K562 (cell line): ENCODE measurements at regions not wholly inside any gene's neighbourhood (a gene's known extent, or its start where the extent isn't known, plus 50 kb on each side); places are given as distances from the start of the nearest gene placed in this dataset.

Experiments used
- ATAC-seq: fragments of 200-7000 bp; cut with Tn5 transposase; 3 replicates; pipeline ENCODE4 v1.9.1; 2020; ENCODE audit warnings: moderate library complexity
- BruUV-seq: library from RNA; stranded (reverse); fragments of 400-500 nt; replicated peaks from 2 replicates; lab custom pipeline; 2021; lab: Mats Ljungman, UMichigan
- CTCF ChIA-PET: fragments of 300-600 bp; formaldehyde crosslinking; extraction: SDS; loops from one replicate; lab custom pipeline; 2021; ENCODE audit warnings: low intra/inter-chr PET ratio; lab: Yijun Ruan, JAX
- POLR2A ChIA-PET: fragments of 300-600, 350-650 bp; sonication (Branson Sonifier 250); formaldehyde crosslinking; extraction: SDS; loops from one replicate; lab custom pipeline; 2021; ENCODE audit warnings: antibody characterized with exemption, inconsistent platforms; lab: Yijun Ruan, JAX
- DNase-seq, 4 experiments: peaks; one replicate each; pipeline versions ENCODE4 v3.0.0 to v3.0.0-alpha.2; 2011 to 2018; ENCODE audit warnings: low spot score in 3 of 4, mixed read lengths in 3 of 4; ENCODE audit errors: extremely low read depth in 1 of 4
- FAIRE-seq: peaks from 2 replicates; lab custom pipeline; 2011; peaks lifted over from hg19 to GRCh38; lab: Jason Lieb, UNC
- H2AFZ ChIP-seq: 2 replicates; pipeline ENCODE4 v1.6.0; 2011; ENCODE audit warnings: low read depth, low read length, control low read depth, inconsistent platforms
- H3K27ac ChIP-seq: fragments of 200-600 bp; 3 replicates; pipeline ENCODE4 v1.8.0; 2011; ENCODE audit warnings: low read depth, mild to moderate bottlenecking, control low read depth, inconsistent platforms, low read length, moderate library complexity, mixed read lengths; ENCODE audit errors: extremely low read depth
- H3K27me3 ChIP-seq, 2 experiments: fragments of 300-600 bp in 1 of 2; 2 replicates in 1 of 2; 3 replicates in 1 of 2; pipeline versions ENCODE4 v1.6.0 to v1.8.0; 2011; ENCODE audit warnings: inconsistent platforms in 2 of 2, low read length in 2 of 2, mild to moderate bottlenecking in 1 of 2, mixed read lengths in 1 of 2, moderate library complexity in 1 of 2; ENCODE audit not compliant: control insufficient read depth in 2 of 2, insufficient read depth in 2 of 2
- H3K36me3 ChIP-seq: fragments of 300-600 bp; 3 replicates; pipeline ENCODE4 v1.8.0; 2011; ENCODE audit warnings: mild to moderate bottlenecking, low read length, inconsistent platforms; ENCODE audit not compliant: control insufficient read depth, insufficient read depth
- H3K4me1 ChIP-seq, 2 experiments: fragments of 200-600 bp in 1 of 2; replicated peaks in 1 of 2; 2 replicates in 1 of 2; 3 replicates in 1 of 2; pipeline versions ENCODE4 v1.5.1 to v1.8.0; 2011; ENCODE audit warnings: inconsistent platforms in 2 of 2, low read length in 2 of 2, mild to moderate bottlenecking in 1 of 2, mixed read lengths in 1 of 2, moderate library complexity in 1 of 2; ENCODE audit not compliant: control insufficient read depth in 2 of 2, insufficient read depth in 2 of 2
- H3K4me2 ChIP-seq: 2 replicates; pipeline ENCODE4 v1.6.1; 2011; ENCODE audit warnings: low read length, control low read depth, inconsistent platforms, mixed read lengths; ENCODE audit not compliant: insufficient read depth
- H3K4me3 ChIP-seq: fragments of 200-600 bp; sonication (generic), shearing (Covaris generic); 2 replicates; pipeline ENCODE4 v1.5.1; 2016; ENCODE audit warnings: control low read depth, inconsistent platforms
- H3K79me2 ChIP-seq: fragments of 200-600 bp; 3 replicates; pipeline ENCODE4 v1.8.0; 2011; ENCODE audit warnings: low read length, inconsistent platforms; ENCODE audit not compliant: control insufficient read depth, insufficient read depth
- H3K9ac ChIP-seq, 2 experiments: 2 replicates each; pipeline versions ENCODE4 v1.6.0 to v1.6.1; 2011; ENCODE audit warnings: low read depth in 2 of 2, low read length in 2 of 2, control low read depth in 1 of 2, inconsistent platforms in 1 of 2, mild to moderate bottlenecking in 1 of 2, mixed read lengths in 1 of 2; ENCODE audit not compliant: insufficient read depth in 1 of 2
- H3K9me1 ChIP-seq: one replicate; pipeline ENCODE4 v1.6.0; 2011; ENCODE audit warnings: inconsistent platforms, mild to moderate bottlenecking, low read length, moderate library complexity; ENCODE audit not compliant: control insufficient read depth, insufficient read depth
- H3K9me3 ChIP-seq: replicated peaks from 2 replicates; pipeline ENCODE4 v1.5.1; 2011; ENCODE audit warnings: low read depth, low read length, inconsistent platforms; ENCODE audit not compliant: control insufficient read depth, insufficient read depth
- H4K20me1 ChIP-seq: replicated peaks from 2 replicates; pipeline ENCODE4 v1.6.1; 2011; ENCODE audit warnings: low read length, inconsistent platforms, mixed read lengths; ENCODE audit not compliant: control insufficient read depth, insufficient read depth
- CBX3 ChIP-seq, 2 experiments: IDR thresholded peaks; 1 replicate in 1 of 2; 2 replicates in 1 of 2; pipeline ENCODE4 v1.6.1; 2012; ENCODE audit warnings: inconsistent platforms in 2 of 2, low read length in 2 of 2, borderline replicate concordance in 1 of 2, control low read depth in 1 of 2
- ETV5 ChIP-seq: sonication (generic); formaldehyde crosslinking; IDR thresholded peaks from 2 replicates; pipeline ENCODE4 v1.4.0; 2020; ENCODE audit warnings: low read depth, mild to moderate bottlenecking, missing genetic modification reagents
- FUS ChIP-seq: fragments of 200-400 bp; formaldehyde crosslinking; optimal IDR thresholded peaks from 2 replicates; pipeline ENCODE3; 2017; ENCODE audit warnings: low read depth, low read length
- ILK ChIP-seq: fragments of 450-650 bp; IDR thresholded peaks from 2 replicates; pipeline ENCODE4 v1.6.1; 2016; ENCODE audit warnings: missing genetic modification characterization, low read depth, mild to moderate bottlenecking, missing compliant biosample characterization, moderate library complexity, borderline replicate concordance
- KDM4B ChIP-seq, 2 experiments: fragments of 450-650 bp in 1 of 2; sonication (generic) in 1 of 2; IDR thresholded peaks; 2 replicates each; pipeline ENCODE4 v1.6.1; 2016 to 2017; ENCODE audit warnings: borderline replicate concordance in 2 of 2, antibody characterized with exemption in 1 of 2, low read depth in 1 of 2, mild to moderate bottlenecking in 1 of 2
- TAF1 ChIP-seq: IDR thresholded peaks from 2 replicates; pipeline ENCODE4 v1.6.1; 2011; ENCODE audit warnings: mild to moderate bottlenecking, low read length, moderate library complexity; ENCODE audit not compliant: insufficient read depth, control insufficient read depth, severe bottlenecking; ENCODE audit errors: extremely low read depth
- WGBS: fragments of 100-300 bp; shearing (Covaris generic); methylation state at CpG from one replicate; pipeline ENCODE4 v1.1.6; 2016; ENCODE audit warnings: low coverage, mixed read lengths; ENCODE audit not compliant: insufficient coverage; ENCODE audit errors: missing lambda C conversion rate; 5-methylcytosine and 5-hydroxymethylcytosine counted together
- in situ Hi-C: fragments of 300-500 bp; cut with MboI; formaldehyde crosslinking; loops from 4 replicates; pipeline ENCODE4 v1.15.0; 2018; ENCODE audit warnings: inconsistent platforms, mixed read lengths
- intact Hi-C: fragments of 100-400 bp; cut with micrococcal nuclease; formaldehyde crosslinking; loops from 2 replicates; pipeline ENCODE4 v1.14.2; 2022

GRCh38 chr4:179151770-179152169, 1709.5 kb upstream of the AGA start:
- POLR2A ChIA-PET: no interaction called here
- no TSS peak for BruUV-seq
- in situ Hi-C loops: no loop called here
- TF ChIP-seq KDM4B (IDR thresholded peaks at IDR 0.05; ENCODE audit: borderline replicate concordance in 2 of 2, low read depth in 1 of 2): no peak
- TF ChIP-seq, all 486 proteins: peak for 0
- WGBS: 2% methylated on average over 6 of the region's 6 CpGs
- CTCF ChIA-PET: no interaction called here
- no peak for DNase-seq
- Histone ChIP-seq H3K79me2 (no peaks in the 10 kb centered on the region), H3K4me1 (no peaks in the 10 kb centered on the region), H4K20me1 (no peaks in the 10 kb centered on the region), H3K9me1 (no peaks in the 10 kb centered on the region), H3K36me3 (no peaks in the 10 kb centered on the region), H3K4me2 (no peak overlapping the region), H3K4me3 (no peak overlapping the region), H3K27me3 (no peaks in the 10 kb centered on the region), H3K9me3 (no peaks in the 10 kb centered on the region), H3K27ac (no peak overlapping the region), H2AFZ (no peak overlapping the region), H3K9ac (no peak overlapping the region)
- intact Hi-C loops: no loop called here
- no peak for ATAC-seq
- FAIRE-seq: no peak

GRCh38 chr4:179163147-179163546, 1720.9 kb upstream of the AGA start:
- H3K4me3 ChIP-seq: no peak overlapping the region
- WGBS: 0% methylated on average over 2 of the region's 2 CpGs
- H3K9me1 ChIP-seq: no peaks in the 10 kb centered on the region
- H4K20me1 ChIP-seq: no peaks in the 10 kb centered on the region
- H3K4me2 ChIP-seq: no peak overlapping the region
- H3K79me2 ChIP-seq: no peaks in the 10 kb centered on the region
- no peaks in the 10 kb centered on the region for H3K9me3 ChIP-seq
- ATAC-seq (no peak), DNase-seq (no peak), FAIRE-seq (no peak)
- BruUV-seq: no TSS peak
- in situ Hi-C loops (no loop called here), intact Hi-C loops (no loop called here)
- TF ChIP-seq TAF1 (no peak), CBX3 (IDR thresholded peaks at IDR 0.05; ENCODE audit: borderline replicate concordance in 1 of 2, low read length in 2 of 2) (no peak), ETV5 (CRISPR knock-in tag) (no peak), ILK (tag) (no peak), FUS (no peak)
- ChIA-PET CTCF (no interaction called here), POLR2A (no interaction called here)
- H3K9ac ChIP-seq: no peak overlapping the region
- H3K4me1 ChIP-seq: no peaks in the 10 kb centered on the region
- H3K27ac ChIP-seq: no peak overlapping the region
- H3K27me3 ChIP-seq: no peaks in the 10 kb centered on the region
- H2AFZ ChIP-seq: no peak overlapping the region
- H3K36me3 ChIP-seq: no peaks in the 10 kb centered on the region
